NCI-H748 treated with DMSO at 0.1 percent for 48 hours (cell line): ENCODE measurements at regions not wholly inside any gene's neighbourhood (a gene's known extent, or its start where the extent isn't known, plus 50 kb on each side); places are given as distances from the start of the nearest gene placed in this dataset.
"Not testable (repeated sequence)": the region's sequence is repeated elsewhere in the genome, so short reads cannot be mapped to it uniquely, and the experiment has no call there.

Experiments
- DNase-seq: peaks from one replicate; lab custom pipeline; 2025; lab: John Stamatoyannopoulos, UW

GRCh38 chr12:78269620-78270019 is 438.9 kb downstream of the NAV3 start:
- DNase-seq = no peak

DNA sequence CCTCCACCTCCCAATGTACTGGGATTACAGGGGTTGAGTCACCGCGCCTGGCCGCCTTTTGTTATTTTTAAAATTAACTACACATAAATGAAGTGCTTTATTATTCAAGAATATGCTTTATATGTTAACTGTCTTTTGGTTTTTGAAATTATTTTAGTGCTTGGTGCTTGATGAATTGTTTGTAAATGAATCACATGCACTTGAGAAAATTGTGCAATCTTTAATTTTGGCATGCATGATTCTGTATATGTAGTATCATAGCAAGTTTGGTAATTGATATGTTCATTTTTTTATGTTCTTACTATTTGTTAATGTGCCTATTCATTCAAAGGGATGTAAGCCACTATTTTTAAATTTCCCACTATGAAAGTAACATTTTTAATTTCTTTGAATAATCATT is 440.9 kb downstream of the NAV3 start:
- DNase-seq = no peak

DNA sequence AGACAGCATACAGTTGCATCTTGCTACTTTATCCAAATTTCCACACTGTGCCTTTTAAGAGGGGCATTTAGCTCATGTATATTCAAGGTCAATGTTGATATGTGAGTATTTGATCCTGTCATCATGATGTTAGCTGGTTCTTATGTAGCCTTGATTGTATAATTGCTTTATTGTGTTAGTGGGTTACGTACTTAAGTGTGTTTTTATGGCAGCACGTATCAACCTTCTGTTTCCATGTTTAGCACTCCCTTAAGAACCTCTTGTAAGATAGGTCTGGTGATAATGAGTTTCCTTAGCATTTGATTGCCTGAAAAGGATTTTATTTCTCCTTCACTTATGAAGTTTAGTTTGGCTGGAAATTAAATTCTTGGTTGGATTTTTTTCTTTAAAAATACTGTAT is 445.2 kb downstream of the NAV3 start:
- DNase-seq = no peak

GRCh38 chr12:78278706-78279190 is 448.1 kb downstream of the NAV3 start:
- no peak for DNase-seq

- DNase-seq = no peak
These were observed 448.9 kb downstream of the NAV3 start for GRCh38 chr12:78279567-78279966.

- not testable (repeated sequence) for DNase-seq
These were observed 450.4 kb downstream of the NAV3 start for GRCh38 chr12:78281102-78281501.

GRCh38 chr12:78284417-78284816 is 453.7 kb downstream of the NAV3 start:
- no peak for DNase-seq

DNA sequence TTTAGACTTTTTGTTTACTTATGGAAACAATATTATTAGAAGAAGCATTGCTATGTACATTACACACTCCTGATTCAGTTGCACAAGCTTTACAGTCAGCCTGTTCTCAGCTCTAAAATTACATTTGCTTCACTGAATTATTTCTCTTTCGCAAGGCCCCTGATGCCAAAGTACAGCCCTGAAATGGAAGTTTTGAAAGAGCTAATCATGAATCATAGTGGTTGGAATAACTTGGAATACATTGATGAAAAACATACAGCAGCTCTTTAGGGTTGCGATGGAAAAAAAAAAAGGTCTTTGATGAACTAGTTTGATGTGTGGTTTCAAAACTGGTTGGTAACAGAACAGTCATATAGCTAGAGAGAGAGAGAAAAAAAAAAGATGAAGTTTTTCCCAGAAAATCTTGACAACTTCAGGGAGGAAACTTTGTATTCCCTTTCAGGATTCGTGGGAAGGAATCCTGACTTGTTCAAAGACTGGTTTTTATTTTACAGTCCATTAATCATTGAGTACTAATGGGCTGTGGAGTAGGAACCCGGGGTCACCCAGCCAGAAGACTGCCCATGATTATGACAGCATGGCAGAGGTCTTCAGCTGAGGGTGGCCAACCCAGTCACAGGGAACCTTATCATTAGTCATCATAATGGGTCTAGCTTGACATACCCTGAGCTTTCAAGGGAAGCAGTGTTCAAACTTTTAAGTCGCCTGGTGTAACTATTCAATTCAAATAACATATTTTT is 460.1 kb downstream of the NAV3 start:
- no peak for DNase-seq

GRCh38 chr12:78293059-78293686 is 462.5 kb downstream of the NAV3 start:
- DNase-seq = no peak

- DNase-seq = not testable (repeated sequence)
These were observed 470.6 kb downstream of the NAV3 start for GRCh38 chr12:78301282-78301681.

- DNase-seq = no peak
These were observed 475.1 kb downstream of the NAV3 start for GRCh38 chr12:78305808-78306207.

DNA sequence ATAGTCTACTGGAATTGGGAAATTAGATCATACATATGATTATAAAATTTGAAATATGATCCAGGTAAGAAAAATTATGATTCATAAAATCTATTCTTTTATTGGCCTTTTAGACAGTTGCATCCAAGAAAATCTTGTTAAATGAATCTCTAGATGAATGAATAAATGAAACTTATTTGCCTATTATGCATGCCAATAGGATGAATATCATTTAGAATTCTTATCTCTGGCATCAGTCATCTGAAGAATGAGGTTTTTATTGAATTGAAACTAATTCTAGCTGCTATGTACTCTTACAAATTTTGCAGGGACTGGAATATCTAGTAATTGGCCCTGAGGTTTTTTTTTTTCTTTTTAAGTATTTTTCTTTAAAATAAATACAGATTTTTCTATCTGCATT is 475.5 kb downstream of the NAV3 start:
- DNase-seq = no peak

- no peak for DNase-seq
These were observed 478.0 kb downstream of the NAV3 start for GRCh38 chr12:78308701-78309100.

DNA sequence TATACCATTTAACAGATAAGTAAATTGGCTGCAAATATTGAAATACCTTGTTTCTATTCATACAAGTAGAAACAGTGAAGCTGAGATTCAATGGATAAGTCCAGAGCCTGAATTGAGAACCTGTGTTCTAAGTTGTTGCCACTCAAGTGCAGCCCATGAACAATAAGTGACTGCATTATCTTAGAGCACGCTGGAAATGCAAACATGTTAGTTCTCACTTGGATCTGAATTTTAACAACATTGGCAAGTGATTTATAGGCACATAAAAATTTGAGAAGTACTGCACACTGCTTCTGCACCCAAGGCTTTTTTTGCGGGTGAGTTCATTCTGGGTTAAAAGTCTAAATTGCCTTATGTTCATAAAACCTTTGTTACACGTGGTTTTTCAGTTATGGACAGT is 484.3 kb downstream of the NAV3 start:
- DNase-seq = no peak

GRCh38 chr12:78316136-78316535 is 485.4 kb downstream of the NAV3 start:
- DNase-seq = no peak

DNA sequence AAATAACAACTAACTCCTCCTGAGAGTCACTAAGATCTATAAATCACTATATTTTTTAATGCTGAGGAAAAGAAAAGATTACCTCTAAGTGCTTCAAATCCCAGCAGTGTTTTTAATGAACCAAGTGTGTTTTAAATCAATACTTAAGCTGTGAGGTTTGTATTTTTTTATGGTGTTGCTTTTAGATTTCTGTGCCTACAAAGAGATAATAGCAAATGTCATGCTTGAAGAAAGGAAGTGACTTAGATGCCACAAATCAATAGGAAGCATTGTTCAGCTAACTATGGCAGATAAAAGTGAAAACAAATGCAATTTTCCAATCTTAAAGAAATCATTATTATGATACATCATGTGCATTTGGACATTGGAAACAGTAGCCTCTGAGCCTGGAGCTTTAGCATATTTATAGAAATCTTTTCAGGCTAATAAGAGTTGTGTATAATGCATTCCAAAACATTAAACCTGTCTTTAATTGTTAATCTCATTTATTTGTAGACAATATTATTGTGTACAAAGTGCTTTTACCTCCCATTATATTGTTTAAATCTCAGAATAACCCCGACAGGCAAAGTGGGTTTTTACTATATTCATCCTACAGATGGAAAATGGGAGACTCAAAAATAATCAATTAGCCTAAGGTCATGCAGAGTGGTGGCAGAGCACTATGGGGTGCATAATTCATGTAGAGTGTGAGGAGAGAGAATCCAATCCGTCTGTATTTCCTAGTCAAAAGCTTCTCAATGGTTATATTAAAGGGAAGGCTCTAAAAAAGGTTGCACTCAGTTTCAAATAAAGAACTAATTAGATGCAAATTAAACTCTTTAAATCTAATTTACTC is 486.2 kb downstream of the NAV3 start:
- DNase-seq = no peak

- no peak for DNase-seq
These were observed 491.0 kb downstream of the NAV3 start for GRCh38 chr12:78321696-78322095.

DNA sequence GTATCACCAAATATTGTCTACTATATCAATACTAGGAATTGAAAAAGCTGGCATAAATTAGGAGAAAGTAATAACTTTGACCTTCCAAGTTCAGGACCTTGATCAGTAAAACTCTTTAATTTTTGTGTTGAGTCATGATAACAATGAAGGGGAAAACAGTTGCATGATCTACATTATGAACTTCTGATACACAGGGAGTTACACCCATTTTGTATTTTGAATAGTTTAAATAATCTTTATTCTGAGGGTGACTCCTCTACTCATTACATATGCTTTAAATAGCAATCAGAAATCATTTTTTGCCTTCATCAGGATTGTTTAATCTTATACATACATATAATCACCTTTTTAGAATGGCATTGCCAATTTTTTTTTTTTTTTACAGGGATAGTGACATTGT is 492.5 kb downstream of the NAV3 start:
- DNase-seq = no peak

DNA sequence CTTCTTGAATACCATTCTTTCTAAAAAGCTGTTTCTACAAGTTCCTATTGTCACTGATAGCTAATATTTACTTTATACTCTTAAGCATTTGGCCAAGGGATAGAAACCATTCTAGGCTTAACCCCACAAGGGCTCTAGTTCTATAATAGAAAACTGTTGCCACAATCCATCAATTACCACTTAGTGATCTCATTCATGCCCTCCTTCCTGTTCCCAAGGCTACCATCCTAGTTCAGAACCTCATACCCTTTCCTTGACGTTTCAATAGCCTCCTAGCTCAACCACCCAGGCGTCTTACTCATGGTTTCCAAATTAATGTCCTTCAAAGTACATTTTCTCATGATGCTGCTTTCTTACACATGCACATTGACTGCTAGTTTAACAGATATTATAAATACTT is 493.5 kb downstream of the NAV3 start:
- peak; percentile 63 for DNase-seq

GRCh38 chr12:78328524-78328923 is 497.8 kb downstream of the NAV3 start:
- DNase-seq = no peak

DNA sequence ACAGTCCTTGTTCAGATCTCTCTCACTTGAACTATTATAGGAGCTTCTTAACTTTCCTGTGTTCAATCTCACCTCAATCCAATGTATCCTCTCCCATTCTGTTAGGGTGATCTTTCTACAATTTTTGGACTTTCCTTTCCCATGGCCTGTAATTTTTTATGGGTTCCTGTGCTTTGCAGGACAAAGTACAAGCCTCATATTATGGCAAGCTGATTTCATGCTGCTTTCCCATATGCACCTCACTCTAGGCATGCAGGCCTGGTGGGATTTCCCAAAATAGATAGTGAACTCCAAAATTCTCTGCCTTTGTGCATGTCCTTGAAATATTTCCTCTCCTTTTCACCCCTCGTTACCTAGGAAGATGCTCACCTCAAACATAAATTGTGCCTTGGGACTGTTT is 499.4 kb downstream of the NAV3 start:
- DNase-seq = no peak

- peak; percentile 42 for DNase-seq
These were observed 500.5 kb downstream of the NAV3 start for GRCh38 chr12:78331181-78331580.

DNA sequence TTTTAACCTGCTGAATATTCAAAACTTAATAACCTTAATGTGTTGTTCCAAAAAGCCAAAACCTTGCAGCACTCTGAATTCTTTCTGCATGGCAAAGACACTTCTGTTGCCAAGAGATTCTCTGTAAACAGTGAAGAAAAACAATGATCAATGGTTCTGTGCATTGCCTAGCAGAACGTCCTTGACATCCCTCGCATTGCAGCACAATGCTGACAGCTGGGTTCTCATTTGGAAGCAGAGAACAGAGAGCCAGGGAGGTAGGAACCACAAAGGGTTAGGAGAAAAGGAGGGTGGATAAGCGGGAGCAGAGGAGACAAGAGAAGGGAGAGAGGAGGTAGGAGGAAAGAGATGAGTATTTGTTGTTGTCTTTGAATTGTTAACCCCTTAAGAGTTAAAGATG is 501.1 kb downstream of the NAV3 start:
- DNase-seq = peak; percentile 25
